Activated CD4-positive, alpha-beta T cell treated with anti-CD3 and anti-CD28 coated beads, Interleukin-2, Interleukin-6, amounts not matched to agents 100 ng/mL and 50 ng/mL, durations not matched to agents 16 hours and 8 hours (primary cell): ENCODE measurements at regions not wholly inside any gene's neighbourhood (a gene's known extent, or its start where the extent isn't known, plus 50 kb on each side); places are given as distances from the start of the nearest gene placed in this dataset.

Experiments
- DNase-seq: peaks from one replicate; pipeline ENCODE4 v3.0.0-alpha.2; 2020

DNA sequence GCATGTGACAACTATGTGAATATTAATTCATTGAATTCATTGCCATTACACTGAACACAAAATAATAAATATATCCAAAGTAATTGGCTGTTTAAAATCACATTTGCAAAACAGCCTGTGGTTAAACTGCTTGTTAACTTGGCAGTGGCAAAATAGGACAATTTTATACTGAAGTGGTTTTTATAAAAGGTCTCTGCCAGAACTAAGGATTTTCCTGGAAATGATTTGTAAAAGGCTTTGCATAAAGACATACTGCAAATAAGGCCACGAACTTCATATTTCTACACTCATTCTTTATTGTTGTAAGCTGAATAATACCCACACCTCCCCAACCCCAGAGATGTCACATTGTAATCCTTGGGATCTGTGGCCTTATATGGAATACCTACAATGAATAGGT, 370.3 kb upstream of the RGMB start:
- DNase-seq, result no peak

DNA sequence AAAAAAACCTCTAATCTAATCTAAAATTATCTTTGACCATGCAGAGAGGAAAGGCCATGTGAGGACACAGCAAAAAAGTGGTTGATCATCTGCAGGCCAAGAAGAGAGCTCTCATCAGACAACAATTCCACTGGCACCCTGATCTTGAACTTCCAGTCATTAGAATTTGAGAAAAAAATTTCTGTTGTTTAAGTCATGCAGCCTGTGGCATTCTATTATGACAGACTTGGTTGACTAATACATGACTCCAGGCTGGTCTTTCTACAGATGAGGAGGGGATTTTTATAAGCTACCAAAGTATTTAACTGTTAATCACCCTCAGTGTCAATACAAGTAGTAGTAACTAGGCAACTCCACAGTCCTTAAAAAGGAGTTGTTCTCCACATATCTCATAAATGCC, 358.5 kb upstream of the RGMB start:
- DNase-seq, result no peak

DNA sequence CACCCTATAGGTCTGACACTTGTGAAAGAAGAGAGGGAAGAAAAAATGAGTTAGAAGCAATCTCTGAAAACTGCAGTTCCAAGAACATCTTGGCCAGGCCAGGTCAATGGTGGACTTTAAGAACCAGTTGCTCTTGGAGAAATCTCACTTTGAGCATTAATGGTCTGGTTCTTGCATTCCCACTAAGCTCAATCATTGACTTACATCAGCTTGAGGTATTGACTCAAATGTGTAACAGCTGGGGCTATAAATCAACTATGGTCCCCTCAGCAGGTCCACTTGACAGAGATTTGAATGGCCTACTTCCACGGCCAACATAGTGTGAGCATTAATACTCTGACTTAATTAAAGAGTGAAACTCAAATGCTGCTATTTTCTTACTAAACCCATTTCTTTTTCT, 357.8 kb upstream of the RGMB start:
- DNase-seq, result no peak

DNA sequence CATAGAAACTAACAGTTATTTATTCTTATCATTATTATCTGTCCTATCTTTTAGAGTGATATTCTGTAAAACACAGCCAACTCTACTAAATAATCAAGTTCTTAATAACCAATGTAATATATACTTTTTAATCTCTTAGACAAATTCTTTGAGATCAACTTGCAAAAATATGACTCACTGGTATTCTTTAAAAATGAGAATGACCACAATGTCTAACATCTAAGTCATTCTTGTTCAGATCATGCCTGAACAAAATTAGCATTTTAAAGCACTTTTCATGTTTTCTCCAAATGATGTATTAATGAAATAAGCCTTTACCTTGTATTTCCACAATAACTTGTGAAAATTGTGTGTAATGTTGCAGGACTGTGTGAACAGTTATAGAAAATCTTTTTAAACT, 356.9 kb upstream of the RGMB start:
- DNase-seq, result no peak

DNA sequence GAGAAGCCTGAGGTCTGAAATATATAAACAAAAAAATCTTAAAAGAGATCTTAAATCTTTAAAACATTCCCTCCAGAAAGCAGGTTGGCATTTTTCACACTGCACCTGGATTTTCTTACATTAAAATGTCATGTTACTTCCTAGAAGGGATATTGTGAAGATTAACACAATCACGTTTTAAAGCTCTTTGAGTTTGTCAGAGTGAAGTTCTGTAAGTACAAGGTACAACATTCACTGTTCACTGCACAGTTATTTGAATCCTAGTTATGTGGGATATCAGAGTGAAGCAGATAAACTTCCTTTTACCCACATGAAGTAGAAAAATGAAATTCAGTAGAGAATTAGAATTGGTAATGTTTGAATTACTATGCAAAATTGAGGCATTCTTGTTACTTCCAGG, 353.6 kb upstream of the RGMB start:
- no peak for DNase-seq

DNA sequence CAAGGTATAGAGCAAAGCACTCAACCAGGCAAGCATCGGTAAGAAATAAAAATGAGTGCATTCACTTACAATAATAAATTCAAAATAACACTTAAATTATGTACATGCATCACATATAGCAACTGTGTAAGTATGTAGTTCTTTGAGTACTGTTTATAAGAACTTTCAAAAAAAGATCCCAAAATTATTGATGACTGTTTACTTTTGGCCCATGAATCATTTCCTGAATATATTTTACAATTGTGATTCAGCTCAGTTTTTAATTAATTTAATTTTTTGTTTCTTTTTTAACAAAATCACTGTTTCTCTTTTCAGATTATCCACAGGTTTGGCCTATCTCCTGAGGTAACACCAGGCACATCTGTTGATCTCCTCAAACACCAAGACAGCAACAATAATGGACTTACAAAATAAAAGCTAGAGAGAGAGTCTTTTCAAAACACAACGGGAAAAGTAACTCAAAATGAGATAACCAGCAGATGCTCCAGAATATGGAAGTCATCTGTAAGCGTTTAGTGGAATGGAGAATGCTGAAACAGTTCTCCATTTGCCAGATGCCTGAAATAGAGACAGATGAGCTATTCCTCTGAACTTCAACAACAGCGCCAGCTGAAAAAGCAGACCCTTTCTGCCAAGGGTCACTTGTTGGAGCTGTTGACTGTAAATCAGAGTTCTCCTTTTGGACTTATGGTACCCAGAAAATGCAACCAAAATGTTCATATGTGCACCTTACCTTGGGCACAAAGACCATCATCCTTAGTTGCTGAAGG, 348.6 kb upstream of the RGMB start:
- DNase-seq, result no peak

DNA sequence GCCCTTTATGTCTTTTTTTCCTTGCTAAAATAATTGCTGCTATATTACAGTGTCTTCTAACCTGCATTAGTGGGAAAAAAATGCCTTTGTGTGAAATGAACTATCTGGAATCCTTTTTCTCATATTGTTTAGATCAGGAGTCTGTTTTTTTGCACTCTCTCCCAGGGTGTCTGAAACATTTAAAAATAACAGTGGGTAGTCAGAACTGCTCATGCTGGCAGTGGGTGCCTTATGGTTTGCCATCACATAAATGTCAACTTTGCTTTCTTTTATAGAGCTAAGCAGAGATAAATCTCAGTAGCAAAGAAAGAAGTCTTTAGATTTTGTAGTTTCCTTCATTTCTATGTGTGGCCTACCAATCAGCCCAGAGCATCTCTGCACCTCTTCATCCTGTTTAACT, 347.8 kb upstream of the RGMB start:
- DNase-seq, result no peak

DNA sequence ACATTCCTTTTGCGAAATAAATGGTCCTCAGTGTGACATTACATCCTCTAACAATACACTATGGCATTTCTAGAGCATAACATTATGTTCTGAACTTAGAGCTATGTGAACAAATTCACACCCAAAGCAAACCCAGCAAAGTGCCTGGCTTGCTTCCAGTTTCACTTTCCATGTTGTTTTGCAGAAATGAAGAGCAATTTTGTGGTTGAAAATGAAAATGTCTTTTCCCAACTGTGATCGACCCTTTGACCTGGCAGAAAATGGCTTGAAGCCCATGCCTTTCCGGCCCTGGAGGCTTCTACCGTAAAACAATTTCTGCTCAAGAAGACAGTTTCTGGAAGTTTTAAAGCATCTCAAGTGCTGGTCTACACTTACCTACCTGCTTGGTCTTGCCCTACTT, 344.7 kb upstream of the RGMB start:
- DNase-seq, result no peak

DNA sequence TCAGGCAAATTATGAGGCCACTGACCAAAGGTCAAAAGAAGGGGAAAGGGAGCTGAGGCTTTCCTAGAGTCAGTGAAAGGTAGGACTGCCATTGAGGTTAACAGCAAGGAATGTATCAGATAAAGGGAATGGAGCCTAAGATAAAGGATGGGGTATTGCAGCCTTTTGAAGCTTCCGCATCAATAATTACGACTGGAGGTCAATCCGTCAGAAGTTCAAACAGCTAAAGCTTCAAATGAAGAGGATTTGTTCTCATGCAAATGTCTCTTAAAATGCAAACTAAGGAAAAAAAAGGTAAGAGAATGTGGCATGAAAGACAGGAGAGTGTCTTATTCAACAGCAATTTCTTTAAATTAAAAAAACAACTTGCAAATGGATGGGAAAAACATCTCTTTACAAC, 341.1 kb upstream of the RGMB start:
- DNase-seq, result no peak

DNA sequence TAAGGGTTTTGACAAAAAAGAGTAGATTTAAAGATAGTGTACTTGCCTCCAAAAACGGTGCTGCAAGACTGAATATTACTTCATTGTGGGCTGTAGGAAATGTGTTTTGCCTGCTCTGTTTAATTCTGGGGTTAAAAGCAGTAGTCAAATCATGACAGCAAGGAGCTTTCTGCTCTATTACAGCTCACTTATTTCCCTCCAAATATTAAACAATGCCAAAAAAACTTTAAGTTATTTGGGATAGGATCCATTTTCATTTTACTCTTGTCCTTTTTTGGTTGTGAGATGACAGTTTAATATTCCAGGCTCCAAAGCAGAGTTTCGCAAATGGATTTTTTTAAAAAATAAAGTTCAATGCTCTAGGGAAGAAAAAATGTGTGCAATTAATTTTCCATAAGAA, 340.4 kb upstream of the RGMB start:
- no peak for DNase-seq

DNA sequence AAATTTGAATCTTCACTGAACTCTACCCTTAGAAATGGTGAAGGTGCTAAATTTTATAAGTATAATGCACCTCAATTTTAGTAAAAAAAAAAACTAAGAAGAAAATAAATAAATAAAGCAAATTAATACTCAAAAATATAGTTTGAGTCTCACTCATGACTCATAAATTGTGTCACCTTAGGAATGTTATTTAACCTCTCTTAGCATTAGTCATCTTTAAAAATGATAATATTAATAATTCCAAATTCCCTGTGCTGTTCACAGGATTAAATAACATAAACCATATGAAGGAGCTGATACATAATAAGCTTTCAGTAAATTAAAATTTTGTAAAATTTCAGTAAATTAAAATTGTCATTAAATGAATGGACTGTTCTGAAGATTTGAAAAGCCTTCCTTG, 339.8 kb upstream of the RGMB start:
- no peak for DNase-seq

DNA sequence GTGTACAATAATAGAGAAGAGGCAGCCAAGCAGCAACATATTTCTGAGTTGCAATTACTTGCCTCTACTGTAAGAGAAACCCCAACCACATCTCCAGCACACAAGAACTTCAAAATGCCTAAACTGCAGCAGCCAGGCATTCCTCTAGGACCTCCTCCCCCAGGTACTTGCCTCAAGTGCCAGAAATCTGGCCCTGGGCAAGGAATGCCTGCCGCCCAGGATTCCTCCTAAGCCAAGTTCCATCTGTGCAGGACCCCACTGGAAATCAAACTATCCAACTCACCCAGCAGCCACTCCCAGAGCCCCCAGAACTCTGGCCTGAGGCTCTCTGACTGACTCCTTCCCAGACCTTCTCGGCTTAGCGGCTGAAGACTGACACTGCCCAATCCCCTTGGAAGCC, 336.8 kb upstream of the RGMB start:
- no peak for DNase-seq

DNA sequence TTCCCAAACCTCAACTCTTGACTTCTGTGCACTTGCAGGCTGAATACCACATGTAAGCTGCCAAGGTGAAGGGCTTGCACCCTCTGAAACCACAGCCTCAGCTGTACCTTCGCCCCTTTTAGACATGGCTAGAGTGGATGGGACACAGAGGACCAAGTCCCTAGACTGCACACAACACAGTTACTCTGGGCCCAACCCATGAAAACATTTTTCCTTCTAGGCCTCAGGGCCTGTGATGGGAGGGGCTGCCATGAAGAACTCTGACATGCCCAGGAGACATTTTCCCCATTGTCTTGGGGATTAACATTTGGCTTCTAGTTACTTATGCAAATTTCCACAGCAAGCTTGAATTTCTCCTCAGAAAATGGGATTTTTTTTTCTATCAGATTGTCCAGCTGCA, 331.0 kb upstream of the RGMB start:
- no peak for DNase-seq

DNA sequence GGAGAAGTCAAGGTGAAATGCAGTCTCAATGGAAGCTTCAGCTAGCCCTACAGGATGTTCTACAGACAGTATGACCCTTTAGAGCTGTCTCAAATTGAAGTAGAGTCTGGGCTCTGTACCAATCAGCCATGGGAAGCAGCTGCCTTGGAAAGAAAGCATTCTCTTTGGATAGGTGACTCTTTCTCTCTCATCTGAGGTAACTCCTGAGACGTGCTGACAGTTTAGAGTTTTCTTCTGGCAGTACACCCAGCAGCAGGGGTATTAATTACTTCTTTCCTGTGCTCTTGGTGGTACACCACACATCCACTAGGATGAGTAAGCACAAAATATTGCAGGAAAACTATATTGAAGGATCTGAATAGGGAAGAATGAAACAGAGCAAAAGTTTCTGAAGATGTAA, 329.6 kb upstream of the RGMB start:
- no peak for DNase-seq

DNA sequence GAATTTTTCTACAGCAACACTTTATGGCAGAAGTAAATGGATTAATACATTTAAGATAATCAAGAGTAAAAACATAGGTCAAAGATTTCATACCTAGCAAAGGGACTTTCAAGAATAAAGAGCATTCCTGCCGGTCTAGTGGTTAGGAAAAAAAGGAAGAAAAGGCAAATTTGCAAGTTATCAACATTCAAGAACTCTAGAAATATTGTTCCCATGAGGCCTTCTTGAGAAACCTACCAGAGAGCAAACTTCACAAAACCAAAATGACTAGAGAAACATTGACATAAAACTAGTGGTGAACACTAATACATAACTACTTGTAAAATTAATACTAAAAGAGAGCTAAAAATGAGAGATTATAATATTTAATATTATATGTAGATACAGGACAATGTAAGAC, 320.2 kb upstream of the RGMB start:
- DNase-seq, result no peak

DNA sequence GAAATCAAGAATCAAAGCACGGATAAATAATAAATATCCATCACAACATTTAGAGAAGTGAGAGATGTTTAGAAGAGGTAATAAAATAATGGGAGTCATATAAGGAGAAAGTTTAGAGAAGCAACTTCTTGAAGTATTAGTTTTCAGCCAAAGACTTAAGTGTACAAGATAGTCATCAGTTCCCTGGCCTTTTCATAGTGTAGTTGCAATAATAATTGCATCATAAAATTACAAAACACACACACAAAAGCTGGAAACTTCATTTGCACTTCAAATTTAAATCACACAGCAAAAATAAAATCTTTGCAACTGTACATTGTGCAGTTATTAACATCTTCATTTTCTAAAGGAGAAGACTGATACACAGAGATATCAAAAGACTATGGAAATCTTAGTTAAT, 319.1 kb upstream of the RGMB start:
- DNase-seq, result no peak

DNA sequence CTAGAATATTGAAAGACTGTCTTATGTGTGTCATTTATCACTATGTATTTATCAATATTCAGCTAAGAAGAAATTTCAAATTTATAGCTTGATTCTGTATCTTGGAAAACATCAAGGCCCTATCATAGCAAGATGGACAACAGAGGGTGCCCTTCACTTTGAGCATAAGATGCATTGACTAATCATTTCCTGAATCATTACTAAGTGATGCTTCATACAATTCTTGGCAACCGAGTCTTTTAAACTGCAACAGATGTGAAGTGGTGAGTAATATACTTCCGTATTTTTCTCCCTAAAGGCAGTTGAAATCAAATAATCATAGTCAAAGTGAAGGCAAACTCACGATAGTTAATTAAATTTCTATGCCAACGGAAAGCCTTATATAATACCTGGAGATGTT, 318.6 kb upstream of the RGMB start:
- DNase-seq, result no peak

DNA sequence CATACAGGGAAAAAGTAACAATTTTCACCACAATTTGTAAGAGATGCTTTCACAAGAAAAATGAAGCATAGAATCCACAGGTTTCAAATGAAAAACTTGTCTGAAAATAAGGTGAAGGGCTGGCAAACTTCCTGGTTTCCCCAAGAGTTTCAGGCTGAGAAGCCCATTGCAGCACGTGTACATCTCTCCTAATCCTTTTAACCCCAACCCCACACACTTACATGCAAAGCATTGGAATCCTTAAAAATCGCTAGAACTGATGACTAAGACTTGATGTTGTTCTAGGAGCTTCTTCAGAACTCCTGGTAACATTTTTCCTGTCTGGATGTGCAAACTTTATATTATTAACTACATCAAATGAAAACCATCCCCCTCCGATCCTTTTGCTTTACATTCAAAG, 317.8 kb upstream of the RGMB start:
- no peak for DNase-seq

DNA sequence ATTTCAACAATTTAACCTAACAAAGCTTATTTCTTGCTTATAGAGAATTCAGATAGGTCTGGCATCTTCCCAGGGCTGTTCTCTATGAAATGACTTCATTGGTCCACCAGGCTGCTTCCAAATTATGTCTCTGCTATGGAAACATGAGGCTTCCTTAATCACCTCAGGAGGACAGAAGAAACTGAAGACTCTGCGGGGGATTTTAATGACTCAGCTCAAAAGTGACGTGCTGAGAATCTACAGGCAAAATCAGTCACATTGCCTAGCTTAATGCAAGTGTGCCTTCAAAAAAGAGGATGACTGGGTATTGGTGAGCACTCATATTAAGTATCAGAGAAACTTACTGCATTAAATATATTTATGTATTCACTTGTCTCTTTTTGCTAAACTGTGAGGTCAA, 315.5 kb upstream of the RGMB start:
- no peak for DNase-seq

DNA sequence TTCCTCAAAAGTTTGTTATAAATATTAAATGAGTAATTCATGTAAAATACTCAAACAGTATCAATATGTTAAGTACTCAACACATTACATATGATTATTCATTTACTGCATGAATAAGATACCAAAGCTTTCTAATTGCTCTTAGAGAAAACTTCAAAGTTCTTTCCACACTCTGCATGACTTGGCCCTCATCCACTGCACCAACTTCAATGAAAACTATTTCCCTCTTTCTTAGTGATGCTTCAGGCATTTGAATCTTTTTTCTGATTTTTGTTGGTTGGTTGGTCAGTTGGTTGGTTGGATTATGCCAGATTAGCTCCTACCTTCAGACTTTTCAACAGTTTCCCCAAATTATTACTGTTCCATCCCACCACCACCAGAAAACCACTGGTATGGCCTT, 314.7 kb upstream of the RGMB start:
- no peak for DNase-seq

DNA sequence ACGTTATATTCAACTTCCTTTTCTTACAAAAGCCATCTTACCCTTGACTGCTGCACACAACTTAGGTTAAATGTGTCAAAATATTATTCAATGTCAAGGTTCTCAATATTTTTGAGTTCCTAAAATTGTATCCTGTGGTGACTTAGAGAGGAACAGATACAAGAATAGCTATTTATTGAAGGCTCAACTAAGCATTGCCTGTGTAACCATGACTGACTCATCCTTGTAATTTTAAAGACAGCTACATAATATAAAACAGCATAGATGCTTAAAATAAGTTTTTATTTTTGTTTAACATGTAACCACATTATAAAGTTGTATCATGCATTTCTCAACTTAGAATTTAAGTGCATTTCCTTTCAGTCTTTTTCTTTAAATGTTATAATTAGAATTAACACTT, 312.9 kb upstream of the RGMB start:
- no peak for DNase-seq

DNA sequence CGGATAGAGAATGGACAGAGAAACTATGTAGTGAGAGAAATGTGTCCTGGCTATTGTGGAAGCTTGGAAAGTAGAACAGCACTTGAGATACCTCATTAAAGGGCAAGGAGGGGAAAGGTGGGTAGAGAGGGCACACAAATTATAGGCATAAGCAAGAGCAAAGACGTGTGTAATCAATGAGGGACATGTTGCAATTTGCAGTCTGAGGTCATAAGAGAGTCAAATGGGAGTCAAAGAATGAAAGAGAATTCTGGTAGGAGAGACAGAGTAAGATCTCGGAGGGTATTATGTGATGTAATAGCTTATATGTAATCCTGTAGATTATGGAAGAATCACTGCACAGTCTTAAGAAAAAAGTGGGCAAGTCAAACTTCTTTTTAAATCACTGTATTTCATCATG, 312.0 kb upstream of the RGMB start:
- no peak for DNase-seq

DNA sequence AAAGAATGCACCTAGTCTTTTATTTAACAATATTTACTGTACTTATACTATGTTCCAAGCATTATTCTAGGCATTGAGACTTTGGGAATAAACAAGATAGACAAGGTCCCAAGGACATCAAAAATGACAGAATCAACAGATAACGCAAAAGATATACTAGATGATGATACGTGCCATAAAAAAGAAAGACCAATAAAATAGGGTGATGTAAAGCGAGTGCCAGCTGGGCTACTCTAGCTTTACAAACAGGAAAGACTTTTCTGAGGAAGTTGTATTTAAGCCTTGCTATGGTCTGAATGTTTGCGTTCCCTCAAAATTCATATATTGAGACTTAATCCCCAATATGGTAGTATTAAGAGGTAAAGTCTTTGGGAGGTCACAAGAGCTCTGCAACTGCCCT, 310.2 kb upstream of the RGMB start:
- no peak for DNase-seq

DNA sequence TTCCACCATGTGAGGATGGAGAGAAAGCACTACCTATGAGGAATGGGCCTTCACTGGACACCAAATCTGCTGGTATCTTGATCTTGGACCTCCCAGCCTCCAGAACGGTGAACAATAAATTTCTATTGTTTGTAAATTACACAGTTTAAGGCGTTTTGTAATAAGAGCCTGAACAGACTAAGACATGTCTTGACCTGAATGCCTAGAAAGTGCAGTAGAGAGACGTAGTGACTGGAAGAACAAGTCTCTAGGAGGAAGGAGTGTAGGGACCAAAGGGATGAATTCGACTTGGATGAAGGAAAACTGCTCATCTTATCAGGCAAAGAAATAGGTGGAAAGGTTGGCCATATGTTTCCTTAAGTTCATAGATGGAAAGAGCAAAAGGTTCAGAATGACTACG, 309.8 kb upstream of the RGMB start:
- no peak for DNase-seq

DNA sequence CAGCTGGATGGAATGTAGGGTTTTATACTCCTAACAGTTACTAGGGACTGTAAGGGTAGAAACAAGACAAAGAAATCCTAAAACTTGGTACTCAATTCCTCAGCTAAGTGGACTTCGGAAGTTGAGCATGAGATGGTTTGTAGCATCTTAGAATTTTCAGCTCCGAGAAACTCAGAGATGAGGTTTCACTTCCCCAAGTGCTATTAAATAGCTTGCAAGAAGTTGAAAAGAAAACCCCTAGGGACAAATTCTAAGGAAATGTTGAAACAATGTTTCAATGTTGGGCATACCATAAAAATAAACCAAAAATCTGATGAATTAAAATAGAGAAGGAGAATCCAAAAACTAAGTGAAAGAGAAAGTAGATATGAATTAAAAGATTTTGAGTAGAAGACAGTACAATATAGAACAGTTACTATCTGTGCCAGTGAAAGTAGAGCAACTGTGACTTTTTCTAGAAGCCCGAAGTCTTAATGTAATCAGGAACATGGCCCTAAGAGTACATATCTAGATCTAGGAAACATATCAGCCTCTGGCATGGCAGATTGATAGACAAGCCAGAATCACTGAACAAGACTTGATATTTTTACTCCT, 308.6 kb upstream of the RGMB start:
- no peak for DNase-seq
